NT2/D1 (cell line): ENCODE measurements at regions not wholly inside any gene's neighbourhood (a gene's known extent, or its start where the extent isn't known, plus 50 kb on each side); places are given as distances from the start of the nearest gene placed in this dataset.
"Not testable (repeated sequence)": the region's sequence is repeated elsewhere in the genome, so short reads cannot be mapped to it uniquely, and the experiment has no call there.

Experiments used
- DNase-seq: peaks from one replicate; pipeline ENCODE4 v3.0.0-alpha.2; 2011; ENCODE audit warnings: low read depth, low spot score
- H3K27me3 ChIP-seq: 2 replicates; pipeline ENCODE4 v1.6.0; 2011; ENCODE audit warnings: mild to moderate bottlenecking; ENCODE audit not compliant: insufficient read length, insufficient read depth
- H3K36me3 ChIP-seq: 2 replicates; pipeline ENCODE4 v1.6.1; 2011; ENCODE audit warnings: mild to moderate bottlenecking, low read length, mixed read lengths; ENCODE audit not compliant: insufficient read depth, insufficient read length
- H3K4me1 ChIP-seq: 2 replicates; pipeline ENCODE4 v1.5.1; 2011; ENCODE audit not compliant: insufficient read depth, insufficient read length
- H3K4me3 ChIP-seq: 2 replicates; pipeline ENCODE4 v1.5.1; 2011; ENCODE audit warnings: low read depth; ENCODE audit not compliant: insufficient read length
- H3K9ac ChIP-seq: 2 replicates; pipeline ENCODE4 v1.6.0; 2011; ENCODE audit warnings: low read depth; ENCODE audit not compliant: insufficient read length
- H3K9me3 ChIP-seq: 2 replicates; pipeline ENCODE4 v1.5.1; 2011; ENCODE audit warnings: mild to moderate bottlenecking, low read length; ENCODE audit not compliant: insufficient read depth
- SUZ12 ChIP-seq: IDR thresholded peaks from 2 replicates; pipeline ENCODE4 v1.6.1; 2011; ENCODE audit not compliant: insufficient read length, insufficient read depth; ENCODE audit errors: extremely low read depth
- YY1 ChIP-seq: IDR thresholded peaks from 2 replicates; pipeline ENCODE4 v1.6.1; 2011; ENCODE audit not compliant: insufficient read length, insufficient read depth
- ZNF274 ChIP-seq: IDR thresholded peaks from 2 replicates; pipeline ENCODE4 v1.6.1; 2011; ENCODE audit warnings: mild to moderate bottlenecking, low read depth, low read length

DNA sequence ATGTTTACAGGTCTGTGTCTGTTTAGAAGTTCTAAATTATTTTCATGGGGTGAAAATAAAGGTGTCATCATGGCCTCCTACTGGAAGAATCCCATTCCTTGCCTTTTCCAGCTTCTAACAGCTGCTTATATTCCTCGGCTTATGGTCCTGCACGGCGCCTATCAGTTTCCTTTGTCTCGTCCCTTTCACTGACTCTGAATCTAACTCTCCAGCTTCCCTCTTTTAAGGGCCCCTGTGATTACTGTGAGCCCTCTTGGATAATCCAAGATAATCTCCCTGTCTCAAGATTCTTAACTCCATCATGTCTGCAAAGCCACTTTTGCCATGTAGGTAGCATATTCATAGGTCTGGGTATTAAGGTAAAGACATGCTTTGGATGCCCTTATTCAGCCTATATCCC, 441.0 kb upstream of the ERCC4 start:
- no peak overlapping the region for H3K4me3 ChIP-seq
- no peak for DNase-seq
- H3K27me3 ChIP-seq = no peaks in the 10 kb centered on the region
- no peak overlapping the region for H3K9ac ChIP-seq
- H3K4me1 ChIP-seq = no peaks in the 10 kb centered on the region
- H3K9me3 ChIP-seq = peaks cover 22% of the 10 kb centered on the region
- TF ChIP-seq ZNF274 = no peak
- TF ChIP-seq SUZ12 = no peak
- no peak for TF ChIP-seq YY1
- H3K36me3 ChIP-seq = no peaks in the 10 kb centered on the region

DNA sequence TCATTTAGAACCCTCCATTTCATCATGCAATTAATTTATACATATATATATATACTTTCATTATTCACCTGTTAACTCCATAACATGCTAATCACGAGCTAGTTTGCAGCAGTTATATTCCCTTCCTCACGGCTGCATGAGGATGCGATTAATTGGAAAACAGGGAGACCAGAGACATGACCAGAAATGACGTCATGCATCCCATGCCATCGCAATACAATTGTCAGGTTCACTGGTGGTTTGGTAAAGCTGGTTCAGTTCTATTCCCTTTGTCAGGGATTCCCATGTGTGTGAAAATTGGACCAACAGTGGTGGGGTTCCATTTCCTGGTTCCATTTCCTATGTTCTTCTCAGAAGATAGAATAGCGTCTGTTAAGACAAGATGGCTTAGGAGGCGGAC, 440.4 kb upstream of the ERCC4 start:
- Histone ChIP-seq H3K4me1 (no peaks in the 10 kb centered on the region), H3K4me3 (no peak overlapping the region), H3K9ac (no peak overlapping the region), H3K9me3 (peaks cover 22% of the 10 kb centered on the region), H3K36me3 (no peaks in the 10 kb centered on the region), H3K27me3 (no peaks in the 10 kb centered on the region)
- TF ChIP-seq YY1 (no peak), SUZ12 (no peak), ZNF274 (no peak)
- DNase-seq = no peak

GRCh38 chr16:13480801-13481200, 439.2 kb upstream of the ERCC4 start:
- TF ChIP-seq ZNF274 (no peak), SUZ12 (no peak), YY1 (no peak)
- H3K9ac ChIP-seq = no peak overlapping the region
- no peak overlapping the region for H3K4me3 ChIP-seq
- H3K9me3 ChIP-seq = peaks cover 17% of the 10 kb centered on the region
- no peaks in the 10 kb centered on the region for H3K36me3 ChIP-seq
- H3K27me3 ChIP-seq = no peaks in the 10 kb centered on the region
- no peaks in the 10 kb centered on the region for H3K4me1 ChIP-seq
- DNase-seq = no peak

- no peaks in the 10 kb centered on the region for H3K27me3 ChIP-seq
- no peak for TF ChIP-seq SUZ12
- no peak for TF ChIP-seq YY1
- no peak for TF ChIP-seq ZNF274
- H3K4me3 ChIP-seq = no peak overlapping the region
- no peaks in the 10 kb centered on the region for H3K4me1 ChIP-seq
- no peak overlapping the region for H3K9ac ChIP-seq
- H3K9me3 ChIP-seq = peaks cover 10% of the 10 kb centered on the region
- no peaks in the 10 kb centered on the region for H3K36me3 ChIP-seq
- DNase-seq = no peak
Observed at GRCh38 chr16:13483121-13483520, 436.8 kb upstream of the ERCC4 start.

GRCh38 chr16:13489416-13489815, 430.5 kb upstream of the ERCC4 start:
- H3K9ac ChIP-seq, H3K4me3 ChIP-seq, H3K27me3 ChIP-seq, H3K4me1 ChIP-seq, H3K36me3 ChIP-seq, H3K9me3 ChIP-seq, DNase-seq: not testable (repeated sequence)

DNA sequence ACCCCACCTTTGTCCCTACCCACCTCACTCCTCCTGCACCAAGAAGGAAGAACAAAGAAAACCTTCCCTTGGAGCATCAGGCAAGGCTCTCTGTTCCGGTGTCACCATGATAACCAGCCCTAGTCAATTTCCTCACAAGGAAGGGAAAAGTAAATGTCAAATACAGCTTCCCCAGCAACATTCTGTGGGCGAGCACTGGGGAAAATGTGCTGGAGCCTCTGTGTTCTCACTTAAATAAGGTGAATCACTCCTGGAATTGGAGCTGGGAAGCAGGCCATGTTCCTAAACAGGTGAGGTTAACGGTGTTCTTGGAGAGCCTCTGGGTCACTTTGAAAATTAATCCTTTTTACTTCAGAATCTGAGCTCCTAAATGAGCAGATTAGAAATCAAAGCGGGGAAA, 427.9 kb upstream of the ERCC4 start:
- Histone ChIP-seq H3K4me3 (no peak overlapping the region), H3K9ac (no peak overlapping the region), H3K9me3 (no peaks in the 10 kb centered on the region), H3K36me3 (no peaks in the 10 kb centered on the region), H3K27me3 (no peaks in the 10 kb centered on the region), H3K4me1 (no peaks in the 10 kb centered on the region)
- no peak for TF ChIP-seq ZNF274
- no peak for TF ChIP-seq SUZ12
- no peak for TF ChIP-seq YY1
- no peak for DNase-seq

GRCh38 chr16:13503960-13504635, 415.9 kb upstream of the ERCC4 start:
- TF ChIP-seq SUZ12 = no peak
- TF ChIP-seq YY1 = no peak
- no peak for TF ChIP-seq ZNF274
- Histone ChIP-seq H3K9me3 (no peaks in the 10 kb centered on the region), H3K27me3 (no peaks in the 10 kb centered on the region), H3K4me3 (no peak overlapping the region), H3K36me3 (no peaks in the 10 kb centered on the region), H3K9ac (no peak overlapping the region), H3K4me1 (peaks cover 3% of the 10 kb centered on the region)
- no peak for DNase-seq

- Histone ChIP-seq H3K4me3 (no peak overlapping the region), H3K4me1 (peaks cover 3% of the 10 kb centered on the region)
Observed at GRCh38 chr16:13507530-13507929, 412.4 kb upstream of the ERCC4 start.

More at GRCh38 chr16:13507530-13507929, 412.4 kb upstream of the ERCC4 start:
- Histone ChIP-seq H3K9me3 (0 out of 2 replicates have a peak, but pooled peaks cover 3% of the 10 kb centered on the region), H3K27me3 (no peaks in the 10 kb centered on the region), H3K36me3 (no peaks in the 10 kb centered on the region), H3K9ac (no peak overlapping the region)
- DNase-seq = no peak
- no peak for TF ChIP-seq ZNF274
- TF ChIP-seq SUZ12 = no peak
- TF ChIP-seq YY1 = no peak
